ENCODE measurements at regions not wholly inside any gene's neighbourhood (a gene's known extent, or its start where the extent isn't known, plus 50 kb on each side); places are given as distances from the start of the nearest gene placed in this dataset.

DNA sequence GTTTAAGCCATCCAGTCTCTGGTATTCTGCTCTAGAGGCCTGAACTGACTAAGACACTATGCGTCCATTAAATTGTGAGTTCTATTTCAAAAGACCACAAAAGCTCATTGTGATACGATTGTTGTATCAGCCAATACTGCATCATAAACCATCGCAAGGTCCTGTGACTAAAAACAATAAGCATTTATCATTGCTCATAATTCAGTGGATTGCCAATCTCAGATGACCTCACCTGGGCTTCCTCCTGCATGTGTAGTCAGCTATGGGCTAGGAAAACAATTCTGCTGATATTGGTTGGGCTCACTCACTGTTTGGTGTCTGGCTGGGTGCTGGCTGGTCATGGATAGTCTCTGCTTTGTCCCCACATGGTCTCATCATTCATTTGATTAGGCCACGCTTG is 592.7 kb upstream of the BTBD3 start:
- in situ Hi-C loops (cut with MboI; ENCODE audit: low sequenced_read_pairs): no loop called here

GRCh38 chr20:11328839-11329238 is 588.9 kb upstream of the BTBD3 start:
- in situ Hi-C loops (cut with MboI; ENCODE audit: low sequenced_read_pairs): no loop called here

DNA sequence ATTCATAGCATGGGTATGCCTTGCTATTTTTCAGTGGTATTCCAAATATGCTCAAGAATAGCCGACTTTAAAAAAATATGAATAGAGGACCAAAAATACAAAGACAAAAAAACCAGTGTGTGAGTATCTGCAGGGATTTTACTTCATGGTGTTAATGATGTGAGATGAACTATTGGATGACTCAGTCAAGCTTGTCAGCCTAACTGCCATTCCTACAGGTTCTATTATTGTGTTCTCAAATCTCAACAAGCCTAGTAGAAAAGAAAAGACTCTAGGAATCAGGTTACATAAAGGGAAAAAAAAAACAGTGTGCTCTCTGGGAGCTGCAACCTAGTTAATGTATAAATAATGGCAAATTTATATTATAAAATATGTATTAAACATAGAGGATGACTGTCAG is 588.4 kb upstream of the BTBD3 start:
- in situ Hi-C loops (cut with MboI; ENCODE audit: low sequenced_read_pairs): no loop called here

- in situ Hi-C loops (cut with MboI; ENCODE audit: low sequenced_read_pairs): no loop called here
Observed at GRCh38 chr20:11331096-11331495, 586.6 kb upstream of the BTBD3 start.

- in situ Hi-C loops (cut with MboI; ENCODE audit: low sequenced_read_pairs): no loop called here
Observed at GRCh38 chr20:11332381-11332780, 585.3 kb upstream of the BTBD3 start.

- in situ Hi-C loops (cut with MboI; ENCODE audit: low sequenced_read_pairs): no loop called here
Observed at GRCh38 chr20:11333634-11334033, 584.1 kb upstream of the BTBD3 start.

GRCh38 chr20:11337361-11338130 is 580.1 kb upstream of the BTBD3 start:
- in situ Hi-C loops (cut with MboI; ENCODE audit: low sequenced_read_pairs): no loop called here

- in situ Hi-C loops (cut with MboI; ENCODE audit: low sequenced_read_pairs): no loop called here
Observed at GRCh38 chr20:11338496-11339306, 579.0 kb upstream of the BTBD3 start.

DNA sequence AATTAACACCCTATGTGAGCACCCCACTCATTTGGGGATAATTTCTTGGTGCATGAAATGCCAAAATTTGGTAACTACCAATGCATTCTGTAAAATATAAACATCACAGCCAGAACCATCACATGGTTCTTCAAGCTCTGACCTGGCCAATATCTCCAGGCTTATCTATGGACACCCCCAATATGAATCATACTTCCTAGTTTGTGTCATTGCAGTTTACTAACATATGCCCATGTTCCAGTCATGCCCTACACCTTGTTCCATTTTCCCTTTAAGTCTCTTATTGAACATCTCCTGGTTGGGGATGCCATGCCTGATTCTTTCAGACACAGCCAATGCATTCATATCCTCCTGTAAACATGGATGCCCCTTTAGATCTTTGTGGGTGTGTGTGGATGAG is 572.8 kb upstream of the BTBD3 start:
- in situ Hi-C loops (cut with MboI; ENCODE audit: low sequenced_read_pairs): no loop called here

- in situ Hi-C loops (cut with MboI; ENCODE audit: low sequenced_read_pairs): no loop called here
Observed at GRCh38 chr20:11347738-11348137, 570.0 kb upstream of the BTBD3 start.

DNA sequence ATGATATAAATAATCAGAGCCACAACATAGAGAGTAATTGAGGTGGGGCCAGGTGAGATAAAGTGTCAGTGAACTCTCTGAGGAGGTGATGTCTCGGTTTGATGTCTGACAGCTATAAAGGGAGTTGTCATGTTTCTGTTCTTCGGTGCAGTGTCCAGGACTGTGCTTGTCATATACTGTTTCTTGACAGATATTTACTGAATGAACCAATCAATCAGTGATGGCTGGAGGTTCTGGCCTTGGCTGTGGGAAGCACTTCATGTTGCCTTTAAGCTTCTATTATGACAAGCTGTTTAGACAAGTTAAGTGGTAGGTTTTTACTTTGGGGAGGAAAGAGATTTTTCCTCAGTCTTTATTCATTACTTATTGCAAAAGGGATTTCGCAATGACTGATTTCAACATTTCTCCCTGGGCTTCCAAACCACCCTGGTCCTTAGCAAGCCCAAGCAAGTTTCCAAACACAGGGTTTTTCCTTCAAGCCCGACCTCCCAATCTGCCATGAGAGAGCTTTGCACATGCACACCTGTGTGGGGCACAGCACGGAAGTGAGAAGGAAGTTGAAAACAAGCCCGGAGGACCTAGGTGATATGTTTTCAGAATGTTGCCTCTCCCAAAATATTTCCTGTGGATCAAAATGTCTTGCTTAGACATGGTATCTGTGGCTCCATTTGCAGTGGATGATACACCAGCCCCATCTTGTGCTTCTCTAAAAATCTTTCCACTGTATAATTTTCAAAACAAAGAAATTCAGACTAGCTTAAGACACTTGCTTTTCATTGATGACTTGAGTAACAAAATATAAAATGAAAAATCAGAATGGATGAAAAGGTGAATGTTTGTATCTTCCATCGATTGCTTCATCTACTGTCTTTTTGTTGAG is 567.3 kb upstream of the BTBD3 start:
- in situ Hi-C loops (cut with MboI; ENCODE audit: low sequenced_read_pairs): no loop called here

DNA sequence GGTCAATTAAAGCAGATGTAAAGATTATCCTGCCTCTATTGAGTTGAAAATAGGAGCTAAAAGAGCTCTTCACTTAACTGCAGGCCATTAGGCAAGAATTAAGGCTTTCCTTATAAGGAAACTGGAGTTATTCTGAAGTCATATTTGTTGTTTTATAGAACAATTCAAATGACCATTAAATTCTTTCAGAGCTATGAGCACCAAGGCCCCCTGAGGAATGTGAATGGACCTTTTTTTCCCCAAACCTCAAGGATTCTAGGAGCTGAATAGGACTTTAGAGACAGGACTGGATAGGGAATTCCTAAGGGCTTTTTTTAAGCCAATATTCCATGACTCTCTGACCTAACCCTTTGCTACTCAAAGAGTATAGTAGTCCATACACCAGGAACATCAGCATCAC is 565.7 kb upstream of the BTBD3 start:
- in situ Hi-C loops (cut with MboI; ENCODE audit: low sequenced_read_pairs): no loop called here

GRCh38 chr20:11354846-11355245 is 562.8 kb upstream of the BTBD3 start:
- in situ Hi-C loops (cut with MboI; ENCODE audit: low sequenced_read_pairs): no loop called here

DNA sequence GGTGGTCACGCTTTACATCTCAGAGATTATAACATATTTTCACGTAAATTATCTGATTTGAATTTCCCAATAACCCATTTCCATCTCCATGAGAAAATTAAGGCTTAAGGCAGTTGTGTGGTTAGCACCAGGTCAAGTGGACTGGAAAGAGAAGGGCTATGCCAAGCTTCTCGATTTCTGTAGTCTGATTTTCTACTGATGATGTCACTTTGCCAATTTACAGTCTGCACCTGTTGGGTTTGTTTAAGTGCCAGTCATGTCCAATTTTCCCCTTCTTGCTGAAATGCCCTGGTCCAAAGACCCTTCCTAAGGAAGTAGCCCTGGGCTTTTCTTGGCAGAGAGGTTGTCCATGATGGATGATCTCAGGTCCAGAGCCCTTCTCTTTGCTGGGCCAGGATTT is 562.3 kb upstream of the BTBD3 start:
- in situ Hi-C loops (cut with MboI; ENCODE audit: low sequenced_read_pairs): no loop called here

GRCh38 chr20:11356061-11356460 is 561.6 kb upstream of the BTBD3 start:
- in situ Hi-C loops (cut with MboI; ENCODE audit: low sequenced_read_pairs): no loop called here

DNA sequence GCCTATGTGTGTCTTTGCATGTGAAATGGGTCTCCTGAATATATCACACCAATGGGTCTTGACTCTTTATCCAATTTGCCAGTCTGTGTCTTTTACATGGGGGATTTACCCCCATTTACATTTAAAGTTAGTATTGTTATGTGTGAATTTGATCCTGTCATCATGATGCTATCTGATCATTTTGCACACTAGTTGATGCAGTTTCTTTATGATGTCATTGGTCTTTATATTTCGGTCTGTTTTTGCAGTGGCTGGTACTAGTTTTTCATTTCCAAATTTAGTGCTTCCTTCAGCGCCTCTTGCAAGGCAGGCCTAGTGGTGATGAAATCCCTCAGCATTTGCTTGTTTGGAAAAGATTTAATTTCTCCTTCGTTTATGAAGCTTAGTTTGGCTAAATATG is 555.2 kb upstream of the BTBD3 start:
- in situ Hi-C loops (cut with MboI; ENCODE audit: low sequenced_read_pairs): no loop called here

DNA sequence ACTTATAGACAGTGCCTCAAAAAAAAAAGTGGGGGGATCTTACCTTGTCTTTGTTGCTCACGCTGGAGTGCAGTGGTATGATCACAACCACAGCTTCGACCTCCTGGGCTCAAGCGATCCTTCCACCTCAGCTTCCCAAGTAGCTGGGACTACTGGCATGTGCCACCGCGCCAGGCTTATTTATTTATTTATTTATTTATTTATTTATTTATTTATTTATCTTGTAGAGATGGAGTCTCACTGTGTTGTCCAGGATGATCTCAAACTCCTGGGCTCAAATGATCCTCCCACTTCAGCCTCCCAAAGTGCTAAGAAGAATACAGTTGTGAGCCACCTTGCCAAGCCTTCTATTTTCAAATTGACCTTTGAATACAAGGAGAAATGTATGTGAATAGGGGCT is 553.0 kb upstream of the BTBD3 start:
- in situ Hi-C loops (cut with MboI; ENCODE audit: low sequenced_read_pairs): no loop called here

DNA sequence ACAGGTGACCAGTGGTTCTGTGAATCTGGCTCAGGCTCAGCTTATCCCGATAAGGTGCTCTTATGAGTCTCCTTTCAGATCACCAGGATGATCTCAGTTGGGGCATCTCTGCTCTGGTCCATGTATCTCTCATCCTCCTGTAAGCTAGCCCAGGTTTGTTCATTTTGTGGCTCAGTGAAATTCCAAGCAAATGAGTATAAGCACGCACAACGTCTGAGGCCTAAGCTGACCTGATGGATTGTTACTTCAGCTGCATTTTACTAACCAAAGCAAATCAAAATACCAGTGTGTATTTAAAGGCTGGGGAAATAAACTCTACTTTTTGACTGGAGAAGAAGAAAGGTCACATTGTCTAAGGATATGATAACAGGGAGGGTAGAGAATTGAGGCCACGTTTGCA is 551.0 kb upstream of the BTBD3 start:
- in situ Hi-C loops (cut with MboI; ENCODE audit: low sequenced_read_pairs): no loop called here

DNA sequence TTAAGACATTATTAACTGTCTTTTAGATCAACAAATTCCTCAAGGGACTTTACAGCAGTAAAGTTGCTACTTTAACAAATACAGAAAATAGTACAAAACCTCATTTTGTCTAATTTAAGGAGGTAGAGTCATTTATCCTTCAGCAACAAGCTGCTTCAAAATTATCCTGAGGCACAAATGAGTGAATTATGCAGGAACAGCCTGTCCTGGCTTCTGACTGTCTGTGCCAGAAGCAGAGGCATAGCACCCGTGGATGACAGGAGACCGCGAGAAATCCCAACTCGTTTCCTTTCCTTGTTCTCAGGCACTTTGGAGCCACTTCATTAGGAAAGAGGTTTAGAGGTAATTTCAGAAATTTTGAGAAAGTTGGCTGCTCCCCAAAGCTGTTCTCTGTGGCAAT is 549.2 kb upstream of the BTBD3 start:
- in situ Hi-C loops (cut with MboI; ENCODE audit: low sequenced_read_pairs): no loop called here

DNA sequence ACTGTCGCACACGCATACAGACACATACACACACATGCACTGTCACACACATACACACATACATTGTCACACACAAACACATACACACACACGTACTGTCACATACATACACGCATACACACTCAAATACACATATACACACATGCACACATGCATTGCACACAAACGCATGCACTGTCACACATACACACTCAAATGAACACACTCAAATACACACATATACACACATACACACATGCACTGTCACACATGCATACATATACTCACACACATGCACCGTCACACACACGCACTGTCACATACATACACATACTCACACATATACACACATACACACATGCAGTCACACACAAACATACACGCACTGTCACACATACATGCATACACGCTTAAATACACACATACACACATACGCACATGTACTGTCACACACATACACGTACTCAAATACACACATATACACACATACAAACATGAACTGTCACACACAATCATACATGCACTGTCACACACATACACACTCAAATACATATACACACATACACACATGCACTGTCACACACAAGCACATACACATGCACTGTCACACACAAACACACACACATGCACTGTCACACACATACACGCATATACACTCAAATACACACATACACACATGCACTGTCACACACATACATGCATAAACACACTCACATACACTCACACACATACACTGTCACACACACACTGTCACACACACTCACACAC is 548.6 kb upstream of the BTBD3 start:
- in situ Hi-C loops (cut with MboI; ENCODE audit: low sequenced_read_pairs): no loop called here

GRCh38 chr20:11371831-11372230 is 545.9 kb upstream of the BTBD3 start:
- in situ Hi-C loops (cut with MboI; ENCODE audit: low sequenced_read_pairs): no loop called here
